ENCODE measurements at regions not wholly inside any gene's neighbourhood (a gene's known extent, or its start where the extent isn't known, plus 50 kb on each side); places are given as distances from the start of the nearest gene placed in this dataset.

DNA sequence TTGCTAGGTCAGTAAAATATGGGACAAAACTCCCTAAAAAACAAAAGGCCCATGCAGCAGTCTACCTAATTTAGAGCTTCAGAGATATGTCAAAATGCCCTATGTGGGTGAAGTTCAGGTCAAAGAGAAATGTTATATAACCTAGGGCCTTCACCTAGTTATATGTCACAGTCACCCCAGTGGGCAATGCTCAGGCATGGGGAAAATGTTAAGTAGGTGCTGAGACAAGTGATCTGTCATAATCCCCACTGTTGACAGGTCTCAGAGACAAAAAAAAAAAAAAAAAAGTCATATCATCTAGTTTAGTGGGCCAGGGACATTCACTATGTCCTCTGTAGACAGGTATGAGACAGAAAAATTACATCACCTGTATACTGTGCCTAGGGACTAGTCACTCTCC lies 128.6 kb upstream of the ZNF91 start:
- Mint-ChIP-seq H3K36me3 (ENCODE audit: low read depth) (no peaks in the 10 kb centered on the region), H3K4me1 (ENCODE audit: low read depth) (no peaks in the 10 kb centered on the region), H3K27me3 (ENCODE audit: low read depth) (no peaks in the 10 kb centered on the region), H3K27ac (no peak overlapping the region), H3K9me3 (peaks cover 63% of the 10 kb centered on the region), H3K4me3 (no peak overlapping the region)

DNA sequence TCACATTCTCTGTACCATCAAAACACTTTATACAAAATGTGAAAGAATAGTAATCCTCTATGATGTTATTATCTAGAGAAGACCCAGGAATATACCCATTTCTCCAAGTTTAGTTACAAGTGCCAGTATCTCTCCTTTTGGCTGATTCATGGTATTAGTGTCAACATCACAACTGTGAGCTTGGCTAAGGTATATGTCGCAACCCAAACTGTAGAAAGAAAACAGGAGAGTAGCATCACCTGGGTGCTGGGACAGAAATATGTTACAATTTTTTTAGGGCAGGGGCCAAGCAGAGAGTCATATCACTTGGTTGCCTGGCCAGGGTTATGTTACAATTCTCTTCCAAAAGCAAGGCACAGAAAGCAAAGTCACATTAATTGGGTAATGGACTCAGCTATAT lies 127.2 kb upstream of the ZNF91 start:
- Mint-ChIP-seq H3K27me3 (ENCODE audit: low read depth) (no peaks in the 10 kb centered on the region), H3K4me3 (no peak overlapping the region), H3K9me3 (peaks cover 56% of the 10 kb centered on the region), H3K36me3 (ENCODE audit: low read depth) (no peaks in the 10 kb centered on the region), H3K4me1 (ENCODE audit: low read depth) (no peaks in the 10 kb centered on the region), H3K27ac (no peak overlapping the region)

DNA sequence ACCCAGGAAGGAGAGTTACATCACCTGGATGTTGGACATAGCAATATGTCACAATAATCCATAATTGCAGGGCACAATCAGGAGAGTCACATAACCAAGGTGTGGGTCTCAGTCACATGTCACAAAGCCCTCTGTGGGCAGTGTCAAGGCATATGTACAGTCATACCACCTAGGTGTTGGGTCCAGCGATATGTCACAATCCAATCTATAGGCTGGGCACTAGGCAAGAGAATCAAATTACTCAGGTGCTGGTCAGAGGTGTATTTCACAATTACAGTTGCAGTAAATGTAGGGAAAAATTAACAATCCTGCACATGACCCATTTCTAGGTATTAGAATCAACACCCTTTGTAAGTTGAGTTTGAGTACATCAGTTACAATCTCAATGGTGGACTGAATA lies 126.2 kb upstream of the ZNF91 start:
- Mint-ChIP-seq H3K9me3 (peaks cover 57% of the 10 kb centered on the region), H3K36me3 (ENCODE audit: low read depth) (no peaks in the 10 kb centered on the region), H3K4me1 (ENCODE audit: low read depth) (no peaks in the 10 kb centered on the region), H3K27ac (no peak overlapping the region), H3K27me3 (ENCODE audit: low read depth) (no peaks in the 10 kb centered on the region), H3K4me3 (no peak overlapping the region)

DNA sequence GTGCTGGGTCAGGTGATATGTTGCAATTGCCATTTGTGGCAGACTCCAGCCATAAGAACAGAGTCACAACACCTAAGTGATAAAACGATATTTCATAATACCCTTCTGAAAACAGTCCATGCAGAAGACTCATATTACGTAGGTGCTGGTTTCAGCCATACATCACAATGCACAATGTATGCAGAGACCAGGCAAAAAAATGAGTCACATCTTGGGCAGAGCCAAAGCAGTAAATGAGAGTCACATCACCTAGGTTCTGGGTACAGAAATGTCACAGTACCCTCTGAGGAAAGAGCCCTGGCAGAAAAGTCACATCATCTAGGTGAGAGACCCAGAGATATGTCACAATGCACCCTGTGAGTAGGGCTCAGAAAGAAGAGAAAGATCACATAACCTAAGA lies 125.2 kb upstream of the ZNF91 start:
- H3K4me1 Mint-ChIP-seq (ENCODE audit: low read depth): no peaks in the 10 kb centered on the region

DNA sequence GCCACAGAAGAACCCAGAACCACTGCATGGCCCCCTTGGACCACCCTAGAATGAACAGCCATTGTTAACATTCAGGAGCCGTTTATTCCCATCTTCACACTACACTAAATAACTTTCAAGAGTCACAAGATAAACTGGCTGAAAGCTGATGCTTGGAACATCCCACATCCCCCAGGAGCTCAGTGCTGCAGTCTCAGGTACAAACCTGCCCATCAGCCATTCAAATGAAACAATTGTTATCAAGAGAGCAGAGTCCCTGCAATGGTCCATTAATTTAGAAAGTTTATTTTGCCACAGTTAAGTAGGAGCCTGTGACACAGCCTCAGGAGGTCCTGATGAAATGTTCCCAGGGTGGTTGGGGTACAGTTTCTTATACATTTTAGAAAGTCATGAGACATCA lies 123.8 kb upstream of the ZNF91 start:
- Mint-ChIP-seq H3K4me3 (no peak overlapping the region), H3K27ac (no peak overlapping the region), H3K36me3 (ENCODE audit: low read depth) (no peaks in the 10 kb centered on the region), H3K4me1 (ENCODE audit: low read depth) (no peaks in the 10 kb centered on the region), H3K27me3 (ENCODE audit: low read depth) (no peaks in the 10 kb centered on the region), H3K9me3 (peaks cover 47% of the 10 kb centered on the region)

More for the DNA sequence above, 125.2 kb upstream of the ZNF91 start:
- Mint-ChIP-seq H3K27me3 (ENCODE audit: low read depth) (no peaks in the 10 kb centered on the region), H3K27ac (no peak overlapping the region), H3K36me3 (ENCODE audit: low read depth) (no peaks in the 10 kb centered on the region), H3K4me3 (no peak overlapping the region), H3K9me3 (peaks cover 51% of the 10 kb centered on the region)

DNA sequence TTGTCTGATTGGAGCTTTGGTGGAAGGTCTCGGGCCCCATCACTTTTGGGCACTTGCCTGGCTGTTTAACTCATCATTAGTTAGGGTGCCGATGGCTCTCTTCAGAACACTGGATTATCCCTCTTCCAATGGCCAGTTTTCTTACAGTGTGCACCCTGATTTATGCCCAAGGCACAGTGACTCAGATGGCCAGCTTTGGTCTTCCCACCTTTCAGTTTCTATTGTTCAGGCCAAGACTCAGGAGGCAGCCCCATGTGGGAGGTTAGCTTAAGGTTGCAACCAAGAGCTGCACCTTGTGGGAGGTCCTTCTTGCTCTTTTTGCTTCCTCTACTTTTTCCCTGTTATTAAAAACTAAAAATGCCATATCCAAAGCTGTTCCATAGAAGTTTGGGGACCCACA lies 121.0 kb upstream of the ZNF91 start:
- no peak overlapping the region for H3K4me3 Mint-ChIP-seq
- no peaks in the 10 kb centered on the region for H3K36me3 Mint-ChIP-seq (ENCODE audit: low read depth)
- H3K27ac Mint-ChIP-seq: no peak overlapping the region
- H3K27me3 Mint-ChIP-seq (ENCODE audit: low read depth): no peaks in the 10 kb centered on the region
- no peaks in the 10 kb centered on the region for H3K4me1 Mint-ChIP-seq (ENCODE audit: low read depth)
- peaks cover 43% of the 10 kb centered on the region for H3K9me3 Mint-ChIP-seq

DNA sequence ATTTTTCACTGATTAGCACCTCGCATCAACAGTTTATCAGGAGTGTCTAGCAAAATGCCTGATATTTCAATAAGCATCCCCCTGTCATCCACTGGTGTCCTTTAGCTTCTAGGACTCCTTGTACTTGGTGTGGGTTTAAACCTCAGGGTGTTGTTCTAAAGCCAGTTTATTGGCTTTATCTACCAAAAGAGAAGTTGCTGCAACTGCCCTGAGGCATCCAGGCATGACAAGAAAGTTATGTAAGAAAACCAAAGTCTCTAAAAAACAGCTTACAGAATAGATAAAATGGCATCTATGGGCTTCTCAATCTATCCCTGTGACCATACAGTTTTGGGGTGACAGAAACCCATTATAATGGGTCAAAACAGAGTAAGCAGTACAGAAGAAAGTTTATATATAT lies 120.3 kb upstream of the ZNF91 start:
- Mint-ChIP-seq H3K27me3 (ENCODE audit: low read depth) (no peaks in the 10 kb centered on the region), H3K27ac (no peak overlapping the region), H3K9me3 (peaks cover 39% of the 10 kb centered on the region), H3K4me3 (no peak overlapping the region), H3K36me3 (ENCODE audit: low read depth) (no peaks in the 10 kb centered on the region), H3K4me1 (ENCODE audit: low read depth) (no peaks in the 10 kb centered on the region)

DNA sequence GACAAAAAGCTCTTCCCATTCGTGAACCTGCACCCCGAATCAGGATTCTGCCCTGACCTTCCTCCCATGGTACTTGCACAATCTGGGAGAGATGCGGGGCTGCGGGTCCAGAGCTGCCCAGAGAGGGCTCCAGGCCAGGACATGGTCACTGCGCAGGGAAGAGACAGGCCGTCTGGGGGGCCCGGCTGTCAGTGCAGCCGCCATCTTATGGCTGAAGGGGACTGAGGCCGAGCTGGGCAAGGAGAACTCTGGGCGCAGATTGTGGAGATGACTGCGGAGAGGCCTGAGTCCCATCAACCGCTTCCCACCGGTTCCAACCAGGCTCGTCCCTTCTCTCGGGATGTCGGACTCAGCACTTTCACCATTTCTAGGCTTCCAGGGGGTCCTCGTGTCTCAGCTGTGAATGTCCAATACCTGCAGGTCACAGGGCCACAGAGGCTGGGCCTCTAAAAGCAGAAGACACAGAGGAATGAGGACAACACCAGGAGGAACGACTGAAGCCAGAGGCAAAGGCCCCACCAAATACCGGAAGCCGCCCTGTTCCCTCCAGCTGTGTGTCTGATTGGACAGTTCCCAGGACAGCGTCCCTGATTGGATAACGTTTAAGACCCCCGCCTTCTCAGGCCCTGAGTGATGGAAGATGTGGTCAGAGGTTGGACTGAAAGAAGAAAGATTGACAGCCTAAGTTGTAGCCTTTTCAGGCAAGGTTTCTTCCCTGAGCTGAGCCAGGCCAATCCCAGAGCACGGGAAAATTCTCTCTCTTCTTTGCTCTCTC lies 117.1 kb upstream of the ZNF91 start:
- no peaks in the 10 kb centered on the region for H3K4me1 Mint-ChIP-seq (ENCODE audit: low read depth)
- H3K27me3 Mint-ChIP-seq (ENCODE audit: low read depth): no peaks in the 10 kb centered on the region
- no peak overlapping the region for H3K4me3 Mint-ChIP-seq
- H3K9me3 Mint-ChIP-seq: peaks cover 26% of the 10 kb centered on the region
- H3K27ac Mint-ChIP-seq: no peak overlapping the region
- no peaks in the 10 kb centered on the region for H3K36me3 Mint-ChIP-seq (ENCODE audit: low read depth)

DNA sequence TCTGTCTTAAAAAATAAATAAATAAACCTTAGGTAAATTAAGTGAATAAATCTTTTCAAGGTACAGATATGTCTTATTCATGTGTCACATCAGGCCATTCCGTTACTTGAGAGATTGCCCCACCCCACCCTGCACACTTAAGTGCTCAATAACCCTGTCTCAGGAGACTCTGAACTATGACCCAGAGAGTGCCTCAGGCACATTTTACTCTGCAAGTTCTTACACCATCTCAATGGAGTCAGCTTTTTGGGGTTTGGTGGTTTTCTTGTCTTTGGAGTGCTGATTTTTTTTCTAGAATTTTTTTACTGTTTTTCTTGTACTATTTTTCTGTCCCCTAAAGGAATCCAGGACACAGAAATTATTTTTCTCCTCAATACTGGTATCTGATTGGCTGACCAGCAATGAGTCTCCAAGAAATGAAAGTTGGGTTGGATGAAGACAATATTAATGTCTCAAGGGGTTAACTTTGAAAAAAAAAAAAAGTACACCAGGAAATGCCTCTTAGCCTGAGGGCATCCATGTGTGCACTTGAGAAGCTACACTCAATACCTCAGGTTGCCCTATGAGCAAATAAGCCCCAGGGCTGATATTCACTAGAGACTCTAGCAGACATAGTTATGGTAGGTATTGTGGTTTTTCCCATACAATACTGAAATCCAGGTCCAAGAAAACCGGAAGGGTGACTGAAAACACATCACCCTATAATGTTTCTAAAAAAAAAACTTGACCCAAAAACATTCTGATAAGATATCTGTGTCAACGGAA lies 114.6 kb upstream of the ZNF91 start:
- no peaks in the 10 kb centered on the region for H3K4me1 Mint-ChIP-seq (ENCODE audit: low read depth)
- no peaks in the 10 kb centered on the region for H3K36me3 Mint-ChIP-seq (ENCODE audit: low read depth)
- H3K27me3 Mint-ChIP-seq (ENCODE audit: low read depth): no peaks in the 10 kb centered on the region
- H3K9me3 Mint-ChIP-seq: peaks cover 32% of the 10 kb centered on the region
- no peak overlapping the region for H3K4me3 Mint-ChIP-seq
- no peak overlapping the region for H3K27ac Mint-ChIP-seq

DNA sequence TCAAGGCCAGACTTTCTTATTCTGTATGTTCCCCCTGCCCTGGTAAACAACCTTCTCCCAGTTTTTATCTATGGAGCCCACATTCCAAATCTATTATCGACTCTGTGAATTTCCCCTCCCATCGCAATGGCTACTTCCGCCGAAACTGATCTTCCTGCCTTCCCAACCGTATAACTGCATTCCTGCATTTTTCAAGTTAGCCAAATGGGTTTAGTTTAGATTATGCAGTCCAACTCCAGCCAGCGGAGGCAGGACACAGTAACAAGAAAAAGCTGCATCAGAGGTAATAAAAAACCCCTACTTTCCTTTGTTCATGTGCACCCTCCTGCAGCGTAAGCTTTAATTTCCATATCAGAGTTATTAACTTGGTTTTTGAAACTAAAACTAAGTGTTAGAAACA lies 112.2 kb upstream of the ZNF91 start:
- Mint-ChIP-seq H3K9me3 (peaks cover 22% of the 10 kb centered on the region), H3K4me1 (ENCODE audit: low read depth) (no peaks in the 10 kb centered on the region), H3K27me3 (ENCODE audit: low read depth) (no peaks in the 10 kb centered on the region), H3K4me3 (no peak overlapping the region), H3K27ac (no peak overlapping the region), H3K36me3 (ENCODE audit: low read depth) (no peaks in the 10 kb centered on the region)

DNA sequence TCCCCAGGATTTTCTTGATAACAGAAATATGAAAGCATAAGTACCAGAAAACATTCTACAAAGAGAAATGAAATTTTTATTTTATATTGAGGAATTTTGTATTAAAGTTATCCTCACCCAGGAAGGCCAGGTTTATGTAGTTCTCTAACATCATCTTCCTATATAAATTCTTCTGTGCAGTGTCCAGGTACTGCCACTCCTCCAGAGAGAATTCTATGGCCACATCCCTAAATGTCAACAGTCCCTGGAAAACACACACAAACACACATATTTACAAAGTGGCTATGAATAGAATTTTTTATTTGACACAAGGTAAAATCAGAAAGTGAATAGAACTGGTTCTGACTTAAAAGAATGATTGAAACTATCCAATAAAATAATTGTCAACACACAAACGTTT lies 110.5 kb upstream of the ZNF91 start:
- Mint-ChIP-seq H3K27ac (no peak overlapping the region), H3K36me3 (ENCODE audit: low read depth) (no peaks in the 10 kb centered on the region), H3K9me3 (peaks cover 17% of the 10 kb centered on the region), H3K4me1 (ENCODE audit: low read depth) (no peaks in the 10 kb centered on the region), H3K27me3 (ENCODE audit: low read depth) (no peaks in the 10 kb centered on the region), H3K4me3 (no peak overlapping the region)

DNA sequence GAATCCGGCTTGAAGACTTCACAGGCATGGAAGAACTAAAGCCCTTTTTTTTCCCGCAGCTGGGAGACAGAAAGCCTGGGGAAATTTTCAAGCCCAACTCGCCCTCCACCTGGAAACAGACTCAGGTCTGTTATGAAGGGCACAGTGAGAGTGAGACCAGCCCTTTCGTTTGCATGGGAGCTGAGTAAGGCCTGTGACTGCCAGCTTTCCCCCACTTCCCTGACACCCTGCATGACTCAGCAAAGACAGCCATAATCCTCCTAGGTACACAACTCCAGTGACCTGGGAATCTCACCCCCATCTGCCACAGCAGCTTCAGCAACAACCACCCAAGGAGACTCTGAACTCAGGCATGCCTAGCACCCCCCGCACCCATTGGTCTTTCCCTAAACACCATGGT lies 87.6 kb upstream of the ZNF91 start:
- Mint-ChIP-seq H3K27ac (no peak overlapping the region), H3K9me3 (peaks cover 82% of the 10 kb centered on the region), H3K27me3 (ENCODE audit: low read depth) (no peaks in the 10 kb centered on the region), H3K36me3 (ENCODE audit: low read depth) (peaks cover 2% of the 10 kb centered on the region), H3K4me1 (ENCODE audit: low read depth) (no peaks in the 10 kb centered on the region), H3K4me3 (no peak overlapping the region)

DNA sequence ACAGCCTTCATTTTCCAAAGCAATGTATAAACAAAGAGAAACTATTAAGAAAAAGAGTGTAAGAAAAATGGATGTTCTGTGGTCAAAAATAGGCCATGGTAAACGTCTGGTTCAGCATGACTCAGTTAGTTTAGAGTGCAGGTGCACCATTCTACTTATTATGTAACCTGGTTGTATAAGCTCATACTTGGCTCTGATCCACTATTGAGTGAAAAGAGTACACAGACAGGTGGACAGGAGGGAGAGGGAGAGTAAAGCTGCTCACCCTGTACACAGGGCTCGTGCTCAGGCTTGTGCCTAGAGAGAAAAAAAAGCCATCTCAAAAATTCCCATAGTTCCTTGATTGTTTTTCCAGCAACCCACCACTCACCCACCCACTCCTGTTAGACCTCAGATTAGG lies 85.8 kb upstream of the ZNF91 start:
- H3K27me3 Mint-ChIP-seq (ENCODE audit: low read depth): no peaks in the 10 kb centered on the region
- H3K36me3 Mint-ChIP-seq (ENCODE audit: low read depth): peaks cover 2% of the 10 kb centered on the region
- H3K4me1 Mint-ChIP-seq (ENCODE audit: low read depth): no peaks in the 10 kb centered on the region
- peaks cover 74% of the 10 kb centered on the region for H3K9me3 Mint-ChIP-seq
- no peak overlapping the region for H3K27ac Mint-ChIP-seq
- H3K4me3 Mint-ChIP-seq: no peak overlapping the region

DNA sequence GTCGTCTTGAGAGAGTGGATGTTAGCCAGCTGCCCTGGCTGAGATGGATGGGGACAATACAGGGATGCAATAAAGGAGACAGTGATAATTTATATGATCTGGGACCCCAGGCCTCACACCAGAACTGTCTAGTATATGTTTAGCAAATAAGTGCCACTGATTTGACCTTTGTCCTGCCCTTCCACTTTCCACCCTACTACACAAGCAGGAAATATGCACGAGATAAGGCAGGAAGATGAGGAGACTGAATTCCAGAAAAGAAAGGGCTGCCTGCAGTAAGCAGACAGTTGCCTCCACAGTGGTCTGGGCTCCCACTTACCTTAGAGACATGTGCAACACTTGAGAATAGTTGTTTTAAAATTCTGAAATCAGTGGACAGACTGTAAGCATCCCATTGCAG lies 80.2 kb upstream of the ZNF91 start:
- Mint-ChIP-seq H3K9me3 (peaks cover 47% of the 10 kb centered on the region), H3K4me3 (no peak overlapping the region)

DNA sequence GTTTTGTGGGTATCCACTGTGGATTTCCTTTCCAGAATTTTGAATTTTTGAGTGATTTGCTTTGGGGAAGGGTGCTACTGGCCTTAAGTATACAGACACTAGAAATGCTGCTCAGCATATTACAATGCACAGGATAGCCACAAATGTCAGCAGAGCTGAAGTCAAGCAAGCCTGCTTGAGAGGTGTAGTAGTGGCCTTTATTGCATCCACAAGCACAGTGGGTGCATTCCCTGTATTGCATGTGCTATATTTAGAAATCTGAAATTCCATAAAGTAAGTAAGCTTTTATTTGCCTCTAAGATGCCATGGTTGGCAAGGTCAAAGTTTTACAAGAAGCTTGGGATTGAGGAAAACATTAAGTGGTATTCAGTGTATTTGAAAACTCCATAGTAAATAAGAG lies 79.5 kb upstream of the ZNF91 start:
- peaks cover 52% of the 10 kb centered on the region for H3K9me3 Mint-ChIP-seq
- no peak overlapping the region for H3K4me3 Mint-ChIP-seq
- no peaks in the 10 kb centered on the region for H3K4me1 Mint-ChIP-seq (ENCODE audit: low read depth)

More for the DNA sequence above, 80.2 kb upstream of the ZNF91 start:
- no peak overlapping the region for H3K27ac Mint-ChIP-seq
- H3K4me1 Mint-ChIP-seq (ENCODE audit: low read depth): no peaks in the 10 kb centered on the region
- H3K27me3 Mint-ChIP-seq (ENCODE audit: low read depth): no peaks in the 10 kb centered on the region
- peaks cover 2% of the 10 kb centered on the region for H3K36me3 Mint-ChIP-seq (ENCODE audit: low read depth)

More for the DNA sequence above, 79.5 kb upstream of the ZNF91 start:
- H3K27me3 Mint-ChIP-seq (ENCODE audit: low read depth): no peaks in the 10 kb centered on the region
- H3K36me3 Mint-ChIP-seq (ENCODE audit: low read depth): peaks cover 2% of the 10 kb centered on the region
- no peak overlapping the region for H3K27ac Mint-ChIP-seq
